ENCODE measurements at regions not wholly inside any gene's neighbourhood (a gene's known extent, or its start where the extent isn't known, plus 50 kb on each side); places are given as distances from the start of the nearest gene placed in this dataset.

DNA sequence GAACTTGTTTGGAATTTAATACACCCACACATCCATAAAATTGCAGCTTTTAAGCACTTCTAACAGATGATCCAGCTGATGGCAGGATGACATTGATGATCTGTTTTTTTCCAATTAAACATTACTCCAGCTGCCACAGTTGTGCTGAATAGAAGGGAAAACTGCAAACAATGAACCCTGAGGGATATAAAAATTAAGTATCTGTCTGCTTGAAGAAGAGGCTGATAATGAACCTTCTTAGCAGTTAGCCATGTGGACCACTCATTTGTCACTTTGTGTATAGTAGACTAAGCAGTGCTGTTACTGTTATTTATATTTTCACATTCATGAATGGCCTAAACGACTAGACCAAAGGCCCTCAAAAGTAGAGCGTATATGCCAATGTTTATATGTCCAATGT is 1201.0 kb upstream of the LRRTM1 start:
- no peak overlapping the region for H3K4me3 ChIP-seq
- H3K36me3 ChIP-seq, result no peaks in the 10 kb centered on the region
- intact Hi-C loops (cut with DNase I), result no loop called here
- TF ChIP-seq, protein P1, sequence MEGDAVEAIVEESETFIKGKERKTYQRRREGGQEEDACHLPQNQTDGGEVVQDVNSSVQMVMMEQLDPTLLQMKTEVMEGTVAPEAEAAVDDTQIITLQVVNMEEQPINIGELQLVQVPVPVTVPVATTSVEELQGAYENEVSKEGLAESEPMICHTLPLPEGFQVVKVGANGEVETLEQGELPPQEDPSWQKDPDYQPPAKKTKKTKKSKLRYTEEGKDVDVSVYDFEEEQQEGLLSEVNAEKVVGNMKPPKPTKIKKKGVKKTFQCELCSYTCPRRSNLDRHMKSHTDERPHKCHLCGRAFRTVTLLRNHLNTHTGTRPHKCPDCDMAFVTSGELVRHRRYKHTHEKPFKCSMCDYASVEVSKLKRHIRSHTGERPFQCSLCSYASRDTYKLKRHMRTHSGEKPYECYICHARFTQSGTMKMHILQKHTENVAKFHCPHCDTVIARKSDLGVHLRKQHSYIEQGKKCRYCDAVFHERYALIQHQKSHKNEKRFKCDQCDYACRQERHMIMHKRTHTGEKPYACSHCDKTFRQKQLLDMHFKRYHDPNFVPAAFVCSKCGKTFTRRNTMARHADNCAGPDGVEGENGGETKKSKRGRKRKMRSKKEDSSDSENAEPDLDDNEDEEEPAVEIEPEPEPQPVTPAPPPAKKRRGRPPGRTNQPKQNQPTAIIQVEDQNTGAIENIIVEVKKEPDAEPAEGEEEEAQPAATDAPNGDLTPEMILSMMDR (IDR thresholded peaks at IDR 0.05), result no peak
- ATAC-seq (no peak), DNase-seq (peak in 2 of 4 donors; percentile 15 to 24)
- H3K27me3 ChIP-seq, result no peaks in the 10 kb centered on the region
- H3K9me3 ChIP-seq, result peaks cover 0 to 3% of the 10 kb centered on the region in 2 donors
- H3K4me1 ChIP-seq, result no peaks in the 10 kb centered on the region
- H3K27ac ChIP-seq, result no peak overlapping the region

DNA sequence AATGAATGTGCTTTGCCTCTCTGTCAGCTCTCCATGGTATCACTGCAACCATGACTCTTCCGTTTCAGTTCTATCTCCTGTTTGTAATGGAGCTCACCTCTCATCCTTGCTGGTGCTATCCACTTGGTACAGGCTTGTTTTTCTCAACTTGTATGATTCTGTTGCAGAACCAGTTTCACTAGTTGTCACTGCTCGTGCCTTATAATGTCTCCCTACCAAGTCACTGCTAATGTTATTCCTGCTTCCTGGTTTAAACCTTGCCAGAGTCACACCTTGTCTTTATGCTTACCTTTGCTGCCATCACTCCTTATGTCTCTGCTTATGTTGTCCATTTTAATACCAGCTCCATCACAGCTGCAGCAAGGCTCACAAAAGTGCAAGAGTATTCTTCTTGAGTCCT is 1191.0 kb upstream of the LRRTM1 start:
- no peak for DNase-seq
- peaks cover 0 to 16% of the 10 kb centered on the region in 2 donors for H3K9me3 ChIP-seq
- H3K4me3 ChIP-seq, result no peak overlapping the region
- TF ChIP-seq, protein P1 (IDR thresholded peaks at IDR 0.05), result no peak
- no peak for ATAC-seq
- H3K27ac ChIP-seq, result no peak overlapping the region
- no peaks in the 10 kb centered on the region for H3K27me3 ChIP-seq
- H3K4me1 ChIP-seq, result no peaks in the 10 kb centered on the region
- H3K36me3 ChIP-seq, result no peaks in the 10 kb centered on the region
- intact Hi-C loops (cut with DNase I), result no loop called here

DNA sequence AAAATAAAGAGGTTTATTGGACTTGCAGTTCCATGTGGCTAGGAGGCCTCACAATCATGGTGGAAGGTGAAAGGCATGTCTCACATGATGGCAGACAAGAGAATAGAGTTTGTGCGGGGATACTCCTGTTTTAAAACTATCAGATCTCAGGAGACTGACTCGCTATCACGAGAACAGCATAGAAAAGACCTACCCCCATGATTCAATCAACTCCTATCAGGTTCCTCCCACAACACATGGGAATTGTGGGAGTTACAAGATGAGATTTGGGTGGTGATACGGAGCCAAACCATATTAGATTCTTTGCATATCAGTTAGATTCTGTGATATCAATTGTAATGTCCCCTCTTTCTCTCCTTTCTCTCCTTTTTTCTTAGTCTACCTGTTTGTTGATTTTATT is 1178.7 kb upstream of the LRRTM1 start:
- intact Hi-C loops (cut with DNase I), result no loop called here
- no peak for DNase-seq
- Histone ChIP-seq H3K36me3 (no peaks in the 10 kb centered on the region), H3K4me3 (no peak overlapping the region), H3K27ac (no peak overlapping the region), H3K4me1 (no peaks in the 10 kb centered on the region), H3K9me3 (peaks cover 0 to 13% of the 10 kb centered on the region in 2 donors), H3K27me3 (no peaks in the 10 kb centered on the region)
- no peak for ATAC-seq
- TF ChIP-seq, protein P1 (IDR thresholded peaks at IDR 0.05), result no peak

DNA sequence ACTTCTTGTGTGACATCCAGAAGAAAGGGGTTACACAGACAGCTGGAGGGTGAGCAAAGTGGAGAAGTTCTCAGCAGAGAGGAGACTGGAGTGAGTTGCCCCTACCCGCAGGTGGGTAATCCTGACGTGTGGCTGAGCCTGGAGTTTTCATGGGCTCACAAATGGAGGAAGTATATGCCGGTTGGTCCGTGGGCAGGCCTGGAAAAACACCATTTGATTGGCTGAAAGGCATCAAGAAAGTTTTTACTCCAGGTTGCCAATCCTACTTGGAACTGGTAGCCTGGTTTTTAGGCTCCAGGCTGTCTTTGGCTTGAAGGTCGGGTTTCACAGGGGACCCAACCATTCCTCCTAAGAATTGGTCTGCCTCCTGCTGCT is 1177.4 kb upstream of the LRRTM1 start:
- H3K27me3 ChIP-seq, result no peaks in the 10 kb centered on the region
- H3K27ac ChIP-seq, result no peak overlapping the region
- intact Hi-C loops (cut with DNase I), result no loop called here
- H3K36me3 ChIP-seq, result no peaks in the 10 kb centered on the region
- DNase-seq (no peak), ATAC-seq (peak; percentile 23)
- H3K4me3 ChIP-seq, result no peak overlapping the region
- peaks cover 0 to 17% of the 10 kb centered on the region in 2 donors for H3K9me3 ChIP-seq
- H3K4me1 ChIP-seq, result no peaks in the 10 kb centered on the region
- TF ChIP-seq, protein P1 (IDR thresholded peaks at IDR 0.05), result no peak

DNA sequence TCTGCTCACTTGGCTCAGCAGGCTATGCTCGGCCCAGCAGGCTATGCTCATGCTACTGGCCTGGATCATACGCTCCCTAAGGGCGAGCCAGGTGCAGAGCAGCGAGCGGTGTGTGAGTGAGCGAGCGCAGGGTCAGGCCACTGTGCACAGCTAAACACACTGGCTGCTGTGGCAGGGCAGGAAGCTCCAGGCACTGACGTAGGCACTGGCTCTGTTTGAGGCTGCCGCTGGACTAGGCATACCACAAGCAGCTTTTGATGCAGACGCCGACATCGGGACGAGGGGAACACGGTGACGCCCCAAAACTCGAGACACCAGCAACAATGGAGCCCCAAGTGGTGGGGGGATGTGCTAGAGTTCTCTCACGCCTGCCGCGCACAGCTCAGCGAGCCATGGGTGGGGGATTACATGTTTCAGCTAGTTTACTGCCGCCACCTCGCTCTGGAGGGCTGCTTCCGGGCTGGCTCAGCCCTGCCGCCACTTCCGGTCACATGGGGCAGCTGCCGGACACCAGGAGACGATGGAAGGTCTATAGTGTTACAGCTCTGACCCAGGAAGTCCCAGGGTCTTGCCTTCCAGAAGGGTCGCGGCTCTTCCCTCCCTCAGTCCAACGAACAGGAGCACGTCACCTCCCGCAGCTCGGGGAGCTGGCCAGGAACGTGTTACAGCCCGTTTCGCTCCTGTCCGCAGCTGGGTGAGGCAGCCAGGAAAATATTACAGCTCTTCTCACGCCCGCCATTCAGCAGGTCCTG is 1176.9 kb upstream of the LRRTM1 start:
- intact Hi-C loops (cut with DNase I), result no loop called here
- H3K36me3 ChIP-seq, result no peaks in the 10 kb centered on the region
- H3K4me3 ChIP-seq, result no peak overlapping the region
- peaks cover 0 to 20% of the 10 kb centered on the region in 2 donors for H3K9me3 ChIP-seq
- DNase-seq (peak in 2 of 4 donors; percentile 32 to 55), ATAC-seq (peak; percentile 53)
- no peaks in the 10 kb centered on the region for H3K27me3 ChIP-seq
- TF ChIP-seq, protein P1 (IDR thresholded peaks at IDR 0.05), result no peak
- H3K27ac ChIP-seq, result no peak overlapping the region
- H3K4me1 ChIP-seq, result no peaks in the 10 kb centered on the region

Measured in left lung (tissue), 4 donors.